ENCODE measurements at regions not wholly inside any gene's neighbourhood (a gene's known extent, or its start where the extent isn't known, plus 50 kb on each side); places are given as distances from the start of the nearest gene placed in this dataset.

DNA sequence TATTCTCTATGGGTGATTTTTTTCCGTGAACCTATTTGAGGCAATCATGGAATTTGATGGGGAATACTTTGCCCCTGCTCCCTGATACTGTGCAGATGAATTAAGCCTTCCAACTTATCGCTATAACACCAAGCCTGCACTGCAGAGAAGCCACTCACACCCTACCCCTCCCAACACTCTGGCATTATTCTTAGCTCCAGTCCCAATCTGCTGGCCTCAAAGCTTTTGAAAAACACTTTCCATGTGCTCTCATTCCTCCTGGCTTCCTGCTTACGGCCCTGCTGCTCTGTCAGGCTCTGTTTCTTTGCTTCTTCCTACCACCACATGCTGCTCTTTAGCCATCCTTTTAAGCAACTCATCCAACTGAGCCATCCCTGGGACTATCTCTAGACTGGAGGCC lies 327.8 kb upstream of the SLCO3A1 start:
- H3K9me3 Mint-ChIP-seq, result no peaks in the 10 kb centered on the region
- no peak overlapping the region for H3K27ac ChIP-seq (ENCODE audit: low read depth in 1 of 2, low read length in 2 of 2)
- intact Hi-C loops (cut with DNase I, micrococcal nuclease), result no loop called here
- H3K4me1 Mint-ChIP-seq (ENCODE audit: low read depth), result peaks cover 21% of the 10 kb centered on the region
- peaks cover 11% of the 10 kb centered on the region for H3K4me1 ChIP-seq (ENCODE audit: insufficient read depth, low read length)
- ATAC-seq (ENCODE audit: poor library complexity) (no peak), DNase-seq (no peak)
- TF ChIP-seq, protein P1, sequence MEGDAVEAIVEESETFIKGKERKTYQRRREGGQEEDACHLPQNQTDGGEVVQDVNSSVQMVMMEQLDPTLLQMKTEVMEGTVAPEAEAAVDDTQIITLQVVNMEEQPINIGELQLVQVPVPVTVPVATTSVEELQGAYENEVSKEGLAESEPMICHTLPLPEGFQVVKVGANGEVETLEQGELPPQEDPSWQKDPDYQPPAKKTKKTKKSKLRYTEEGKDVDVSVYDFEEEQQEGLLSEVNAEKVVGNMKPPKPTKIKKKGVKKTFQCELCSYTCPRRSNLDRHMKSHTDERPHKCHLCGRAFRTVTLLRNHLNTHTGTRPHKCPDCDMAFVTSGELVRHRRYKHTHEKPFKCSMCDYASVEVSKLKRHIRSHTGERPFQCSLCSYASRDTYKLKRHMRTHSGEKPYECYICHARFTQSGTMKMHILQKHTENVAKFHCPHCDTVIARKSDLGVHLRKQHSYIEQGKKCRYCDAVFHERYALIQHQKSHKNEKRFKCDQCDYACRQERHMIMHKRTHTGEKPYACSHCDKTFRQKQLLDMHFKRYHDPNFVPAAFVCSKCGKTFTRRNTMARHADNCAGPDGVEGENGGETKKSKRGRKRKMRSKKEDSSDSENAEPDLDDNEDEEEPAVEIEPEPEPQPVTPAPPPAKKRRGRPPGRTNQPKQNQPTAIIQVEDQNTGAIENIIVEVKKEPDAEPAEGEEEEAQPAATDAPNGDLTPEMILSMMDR (IDR thresholded peaks at IDR 0.05), result no peak
- no peaks in the 10 kb centered on the region for H3K36me3 ChIP-seq (ENCODE audit: insufficient read depth, low read length)
- POLR2A ChIA-PET, result no interaction called here
- no peak overlapping the region for H3K4me3 Mint-ChIP-seq
- CTCF ChIA-PET, result no interaction called here
- no peaks in the 10 kb centered on the region for H3K27me3 ChIP-seq (ENCODE audit: control insufficient read depth in 1 of 2, insufficient read depth in 2 of 2, low read length in 2 of 2)
- H3K4me3 ChIP-seq (ENCODE audit: low read length), result no peak overlapping the region
- no peaks in the 10 kb centered on the region for H3K9me3 ChIP-seq (ENCODE audit: control insufficient read depth in 1 of 2, insufficient read depth in 1 of 2, low read length in 2 of 2)
- no peak overlapping the region for H3K27ac Mint-ChIP-seq
- peaks cover 6% of the 10 kb centered on the region for H3K27me3 Mint-ChIP-seq
- H3K36me3 Mint-ChIP-seq (ENCODE audit: low read depth), result no peaks in the 10 kb centered on the region

DNA sequence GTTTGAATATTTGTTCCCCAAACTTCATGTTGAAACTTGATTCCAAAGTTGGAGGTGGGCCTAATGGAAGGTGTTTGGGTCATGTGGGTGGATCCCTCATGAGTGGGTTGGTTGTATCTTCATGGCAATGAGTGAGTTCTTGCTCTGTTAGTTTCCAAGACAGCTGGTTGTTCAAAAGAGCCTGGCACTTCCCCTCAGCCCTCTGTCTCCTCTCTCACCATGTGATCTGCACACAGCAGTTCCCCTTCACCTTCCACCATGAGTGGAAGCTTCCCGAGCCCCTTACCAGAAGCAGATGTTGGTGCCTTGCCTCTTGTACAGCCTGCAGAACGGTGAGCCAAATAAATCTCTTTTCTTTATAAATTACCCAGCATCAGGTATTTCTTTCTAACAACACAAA lies 327.1 kb upstream of the SLCO3A1 start:
- TF ChIP-seq, protein P1 (IDR thresholded peaks at IDR 0.05), result no peak
- no peak overlapping the region for H3K27ac ChIP-seq (ENCODE audit: low read depth in 1 of 2, low read length in 2 of 2)
- no peak overlapping the region for H3K27ac Mint-ChIP-seq
- no peak overlapping the region for H3K4me3 ChIP-seq (ENCODE audit: low read length)
- H3K36me3 Mint-ChIP-seq (ENCODE audit: low read depth), result no peaks in the 10 kb centered on the region
- H3K4me1 ChIP-seq (ENCODE audit: insufficient read depth, low read length), result peaks cover 11% of the 10 kb centered on the region
- H3K36me3 ChIP-seq (ENCODE audit: insufficient read depth, low read length), result no peaks in the 10 kb centered on the region
- H3K4me3 Mint-ChIP-seq, result no peak overlapping the region
- peaks cover 17% of the 10 kb centered on the region for H3K4me1 Mint-ChIP-seq (ENCODE audit: low read depth)
- intact Hi-C loops (cut with DNase I, micrococcal nuclease), result no loop called here
- no peak for ATAC-seq (ENCODE audit: poor library complexity)
- H3K27me3 ChIP-seq (ENCODE audit: control insufficient read depth in 1 of 2, insufficient read depth in 2 of 2, low read length in 2 of 2), result no peaks in the 10 kb centered on the region
- H3K9me3 Mint-ChIP-seq, result no peaks in the 10 kb centered on the region
- DNase-seq, result no peak
- peaks cover 6% of the 10 kb centered on the region for H3K27me3 Mint-ChIP-seq
- H3K9me3 ChIP-seq (ENCODE audit: control insufficient read depth in 1 of 2, insufficient read depth in 1 of 2, low read length in 2 of 2), result no peaks in the 10 kb centered on the region
- ChIA-PET CTCF (interaction anchor here (1.1 kb wide), 1 partner anchor 201 kb away, joined by 3 read pairs; no protein-coding TSS in a partner anchor), POLR2A (no interaction called here)

DNA sequence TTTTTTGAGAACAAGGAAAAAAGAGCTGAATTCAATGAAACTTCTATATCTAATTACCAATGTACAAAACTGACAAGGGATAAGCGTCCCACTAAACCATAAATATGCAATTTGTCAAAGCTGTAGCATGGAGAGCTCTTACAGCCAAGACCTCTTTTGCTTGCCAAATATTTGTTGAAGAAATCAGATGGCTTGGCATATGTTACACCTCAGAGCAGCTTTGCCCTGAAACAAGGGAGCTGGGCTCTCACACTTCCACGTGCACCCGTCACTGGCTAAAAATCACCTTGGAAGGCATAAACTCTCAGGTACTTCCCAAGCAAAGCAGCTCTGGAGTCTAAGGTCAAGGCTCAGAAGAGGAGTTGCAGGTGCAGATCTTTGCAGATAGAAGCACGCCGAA lies 324.7 kb upstream of the SLCO3A1 start:
- CTCF ChIA-PET, result no interaction called here
- POLR2A ChIA-PET, result no interaction called here
- Mint-ChIP-seq H3K27me3 (peaks cover 6% of the 10 kb centered on the region), H3K36me3 (ENCODE audit: low read depth) (no peaks in the 10 kb centered on the region), H3K4me3 (no peak overlapping the region), H3K27ac (no peak overlapping the region), H3K9me3 (no peaks in the 10 kb centered on the region), H3K4me1 (ENCODE audit: low read depth) (peaks cover 6% of the 10 kb centered on the region)
- H3K27me3 ChIP-seq (ENCODE audit: control insufficient read depth in 1 of 2, insufficient read depth in 2 of 2, low read length in 2 of 2), result no peaks in the 10 kb centered on the region
- intact Hi-C loops (cut with DNase I, micrococcal nuclease), result no loop called here
- no peak overlapping the region for H3K4me3 ChIP-seq (ENCODE audit: low read length)
- no peaks in the 10 kb centered on the region for H3K36me3 ChIP-seq (ENCODE audit: insufficient read depth, low read length)
- ATAC-seq (ENCODE audit: poor library complexity) (no peak), DNase-seq (no peak)
- H3K27ac ChIP-seq (ENCODE audit: low read depth in 1 of 2, low read length in 2 of 2), result no peak overlapping the region
- peaks cover 6% of the 10 kb centered on the region for H3K4me1 ChIP-seq (ENCODE audit: insufficient read depth, low read length)
- TF ChIP-seq, protein P1 (IDR thresholded peaks at IDR 0.05), result no peak
- no peaks in the 10 kb centered on the region for H3K9me3 ChIP-seq (ENCODE audit: control insufficient read depth in 1 of 2, insufficient read depth in 1 of 2, low read length in 2 of 2)

All from CD4-positive, alpha-beta T cell (primary cell).